ENCODE measurements at regions not wholly inside any gene's neighbourhood (a gene's known extent, or its start where the extent isn't known, plus 50 kb on each side); places are given as distances from the start of the nearest gene placed in this dataset.

GRCh38 chr16:86117235-86117634, 218.3 kb downstream of the IRF8 start:
- TF ChIP-seq ESRRA (IDR thresholded peaks at IDR 0.05; ENCODE audit: borderline replicate concordance, low read length) (no peak), MAX (IDR thresholded peaks at IDR 0.05) (no peak), CHD4 (IDR thresholded peaks at IDR 0.05; ENCODE audit: borderline replicate concordance) (no peak), POLR2A (IDR thresholded peaks at IDR 0.05; ENCODE audit: low read length) (no peak), NR3C1 (IDR thresholded peaks at IDR 0.05) (no peak), E2F6 (IDR thresholded peaks at IDR 0.05; ENCODE audit: borderline replicate concordance, low read depth) (no peak), CEBPB (IDR thresholded peaks at IDR 0.05) (no peak), CHD2 (IDR thresholded peaks at IDR 0.05; ENCODE audit: low read length, partially characterized antibody) (no peak), SMC3 (IDR thresholded peaks at IDR 0.05) (no peak)
- TF ChIP-seq, protein P1, sequence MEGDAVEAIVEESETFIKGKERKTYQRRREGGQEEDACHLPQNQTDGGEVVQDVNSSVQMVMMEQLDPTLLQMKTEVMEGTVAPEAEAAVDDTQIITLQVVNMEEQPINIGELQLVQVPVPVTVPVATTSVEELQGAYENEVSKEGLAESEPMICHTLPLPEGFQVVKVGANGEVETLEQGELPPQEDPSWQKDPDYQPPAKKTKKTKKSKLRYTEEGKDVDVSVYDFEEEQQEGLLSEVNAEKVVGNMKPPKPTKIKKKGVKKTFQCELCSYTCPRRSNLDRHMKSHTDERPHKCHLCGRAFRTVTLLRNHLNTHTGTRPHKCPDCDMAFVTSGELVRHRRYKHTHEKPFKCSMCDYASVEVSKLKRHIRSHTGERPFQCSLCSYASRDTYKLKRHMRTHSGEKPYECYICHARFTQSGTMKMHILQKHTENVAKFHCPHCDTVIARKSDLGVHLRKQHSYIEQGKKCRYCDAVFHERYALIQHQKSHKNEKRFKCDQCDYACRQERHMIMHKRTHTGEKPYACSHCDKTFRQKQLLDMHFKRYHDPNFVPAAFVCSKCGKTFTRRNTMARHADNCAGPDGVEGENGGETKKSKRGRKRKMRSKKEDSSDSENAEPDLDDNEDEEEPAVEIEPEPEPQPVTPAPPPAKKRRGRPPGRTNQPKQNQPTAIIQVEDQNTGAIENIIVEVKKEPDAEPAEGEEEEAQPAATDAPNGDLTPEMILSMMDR (IDR thresholded peaks at IDR 0.05): no peak
- TF ChIP-seq, protein P2, sequence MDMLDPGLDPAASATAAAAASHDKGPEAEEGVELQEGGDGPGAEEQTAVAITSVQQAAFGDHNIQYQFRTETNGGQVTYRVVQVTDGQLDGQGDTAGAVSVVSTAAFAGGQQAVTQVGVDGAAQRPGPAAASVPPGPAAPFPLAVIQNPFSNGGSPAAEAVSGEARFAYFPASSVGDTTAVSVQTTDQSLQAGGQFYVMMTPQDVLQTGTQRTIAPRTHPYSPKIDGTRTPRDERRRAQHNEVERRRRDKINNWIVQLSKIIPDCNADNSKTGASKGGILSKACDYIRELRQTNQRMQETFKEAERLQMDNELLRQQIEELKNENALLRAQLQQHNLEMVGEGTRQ (IDR thresholded peaks at IDR 0.05): no peak
- TF ChIP-seq, protein P3, sequence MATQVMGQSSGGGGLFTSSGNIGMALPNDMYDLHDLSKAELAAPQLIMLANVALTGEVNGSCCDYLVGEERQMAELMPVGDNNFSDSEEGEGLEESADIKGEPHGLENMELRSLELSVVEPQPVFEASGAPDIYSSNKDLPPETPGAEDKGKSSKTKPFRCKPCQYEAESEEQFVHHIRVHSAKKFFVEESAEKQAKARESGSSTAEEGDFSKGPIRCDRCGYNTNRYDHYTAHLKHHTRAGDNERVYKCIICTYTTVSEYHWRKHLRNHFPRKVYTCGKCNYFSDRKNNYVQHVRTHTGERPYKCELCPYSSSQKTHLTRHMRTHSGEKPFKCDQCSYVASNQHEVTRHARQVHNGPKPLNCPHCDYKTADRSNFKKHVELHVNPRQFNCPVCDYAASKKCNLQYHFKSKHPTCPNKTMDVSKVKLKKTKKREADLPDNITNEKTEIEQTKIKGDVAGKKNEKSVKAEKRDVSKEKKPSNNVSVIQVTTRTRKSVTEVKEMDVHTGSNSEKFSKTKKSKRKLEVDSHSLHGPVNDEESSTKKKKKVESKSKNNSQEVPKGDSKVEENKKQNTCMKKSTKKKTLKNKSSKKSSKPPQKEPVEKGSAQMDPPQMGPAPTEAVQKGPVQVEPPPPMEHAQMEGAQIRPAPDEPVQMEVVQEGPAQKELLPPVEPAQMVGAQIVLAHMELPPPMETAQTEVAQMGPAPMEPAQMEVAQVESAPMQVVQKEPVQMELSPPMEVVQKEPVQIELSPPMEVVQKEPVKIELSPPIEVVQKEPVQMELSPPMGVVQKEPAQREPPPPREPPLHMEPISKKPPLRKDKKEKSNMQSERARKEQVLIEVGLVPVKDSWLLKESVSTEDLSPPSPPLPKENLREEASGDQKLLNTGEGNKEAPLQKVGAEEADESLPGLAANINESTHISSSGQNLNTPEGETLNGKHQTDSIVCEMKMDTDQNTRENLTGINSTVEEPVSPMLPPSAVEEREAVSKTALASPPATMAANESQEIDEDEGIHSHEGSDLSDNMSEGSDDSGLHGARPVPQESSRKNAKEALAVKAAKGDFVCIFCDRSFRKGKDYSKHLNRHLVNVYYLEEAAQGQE (IDR thresholded peaks at IDR 0.05): no peak

Measured in A549 (cell line).